ENCODE measurements at regions not wholly inside any gene's neighbourhood (a gene's known extent, or its start where the extent isn't known, plus 50 kb on each side); places are given as distances from the start of the nearest gene placed in this dataset.

GRCh38 chr3:30114918-30115317 lies 491.5 kb upstream of the TGFBR2 start:
- no peak for FAIRE-seq

GRCh38 chr3:30122359-30122758 lies 484.0 kb upstream of the TGFBR2 start:
- FAIRE-seq, result no peak

More at GRCh38 chr3:30114918-30115317, 491.5 kb upstream of the TGFBR2 start:
- DNase-seq (ENCODE audit: low spot score), result no peak

GRCh38 chr3:30123224-30123623 lies 483.2 kb upstream of the TGFBR2 start:
- DNase-seq (ENCODE audit: low spot score), result no peak
- FAIRE-seq, result no peak

More at GRCh38 chr3:30122359-30122758, 484.0 kb upstream of the TGFBR2 start:
- no peak for DNase-seq (ENCODE audit: low spot score)

GRCh38 chr3:30123755-30124154 lies 482.6 kb upstream of the TGFBR2 start:
- FAIRE-seq (no peak), DNase-seq (ENCODE audit: low spot score) (no peak)

GRCh38 chr3:30124435-30125370 lies 481.7 kb upstream of the TGFBR2 start:
- no peak for DNase-seq (ENCODE audit: low spot score)
- no peak for FAIRE-seq

- no peak for DNase-seq (ENCODE audit: low spot score)
- no peak for FAIRE-seq
Measured at GRCh38 chr3:30129765-30130164, 476.6 kb upstream of the TGFBR2 start.

- no peak for DNase-seq (ENCODE audit: low spot score)
- no peak for FAIRE-seq
Measured at GRCh38 chr3:30130391-30130790, 476.0 kb upstream of the TGFBR2 start.

GRCh38 chr3:30131191-30131590 lies 475.2 kb upstream of the TGFBR2 start:
- DNase-seq (ENCODE audit: low spot score), result no peak
- FAIRE-seq, result no peak

- FAIRE-seq (no peak), DNase-seq (ENCODE audit: low spot score) (peak; percentile 7)
Measured at GRCh38 chr3:30135190-30135589, 471.2 kb upstream of the TGFBR2 start.

GRCh38 chr3:30139283-30139682 lies 467.1 kb upstream of the TGFBR2 start:
- FAIRE-seq, result no peak
- DNase-seq (ENCODE audit: low spot score), result no peak

GRCh38 chr3:30140356-30141075 lies 465.9 kb upstream of the TGFBR2 start:
- FAIRE-seq (no peak), DNase-seq (ENCODE audit: low spot score) (no peak)

GRCh38 chr3:30141178-30141581 lies 465.2 kb upstream of the TGFBR2 start:
- FAIRE-seq (no peak), DNase-seq (ENCODE audit: low spot score) (no peak)

- DNase-seq (ENCODE audit: low spot score) (no peak), FAIRE-seq (no peak)
Measured at GRCh38 chr3:30141927-30142326, 464.5 kb upstream of the TGFBR2 start.

GRCh38 chr3:30142946-30143345 lies 463.5 kb upstream of the TGFBR2 start:
- DNase-seq (ENCODE audit: low spot score) (no peak), FAIRE-seq (no peak)

GRCh38 chr3:30145281-30145680 lies 461.1 kb upstream of the TGFBR2 start:
- FAIRE-seq, result no peak
- DNase-seq (ENCODE audit: low spot score), result no peak

- DNase-seq (ENCODE audit: low spot score) (no peak), FAIRE-seq (no peak)
Measured at GRCh38 chr3:30146978-30147377, 459.4 kb upstream of the TGFBR2 start.

- FAIRE-seq, result no peak
- no peak for DNase-seq (ENCODE audit: low spot score)
Measured at GRCh38 chr3:30154853-30155252, 451.5 kb upstream of the TGFBR2 start.

- FAIRE-seq (no peak), DNase-seq (ENCODE audit: low spot score) (no peak)
Measured at GRCh38 chr3:30155755-30156154, 450.6 kb upstream of the TGFBR2 start.

GRCh38 chr3:30156586-30157498 lies 449.6 kb upstream of the TGFBR2 start:
- DNase-seq (ENCODE audit: low spot score) (no peak), FAIRE-seq (no peak)

GRCh38 chr3:30161375-30161774 lies 445.0 kb upstream of the TGFBR2 start:
- FAIRE-seq (no peak), DNase-seq (ENCODE audit: low spot score) (no peak)

GRCh38 chr3:30162579-30162978 lies 443.8 kb upstream of the TGFBR2 start:
- DNase-seq (ENCODE audit: low spot score) (no peak), FAIRE-seq (no peak)
